Activated T-cell treated with anti-CD3 and anti-CD28 coated beads, Interleukin-2, amount 50 U/mL, for 48 hours (primary cell): ENCODE measurements at regions not wholly inside any gene's neighbourhood (a gene's known extent, or its start where the extent isn't known, plus 50 kb on each side); places are given as distances from the start of the nearest gene placed in this dataset.
"Not testable (repeated sequence)": the region's sequence is repeated elsewhere in the genome, so short reads cannot be mapped to it uniquely, and the experiment has no call there.

Experiments used
- DNase-seq, 2 experiments: peaks; one replicate each; pipeline ENCODE4 v3.0.0-alpha.2; 2020

GRCh38 chr6:63487103-63487813, 85.0 kb upstream of the LOC128125822 start:
- no peak for DNase-seq

GRCh38 chr6:63491119-63491518, 81.2 kb upstream of the LOC128125822 start:
- no peak for DNase-seq

DNA sequence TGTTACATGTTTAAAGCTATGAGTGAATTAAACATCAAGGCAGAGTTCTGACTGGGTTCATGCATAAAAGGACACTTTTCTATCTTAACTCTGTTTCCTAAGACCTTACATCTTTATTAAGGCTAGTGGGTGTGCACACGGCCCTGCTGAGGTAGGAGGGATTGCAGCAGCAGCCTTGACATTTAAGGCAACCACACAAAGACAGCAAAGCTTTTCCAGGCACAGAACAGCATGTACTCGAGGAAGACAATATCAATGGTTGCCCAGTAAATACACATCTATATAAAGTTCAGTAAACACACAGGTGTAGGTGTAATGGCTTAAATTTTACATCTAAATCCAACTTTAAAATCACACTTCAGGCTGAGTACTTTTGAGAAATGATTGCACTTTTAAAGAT, 79.8 kb upstream of the LOC128125822 start:
- no peak for DNase-seq

DNA sequence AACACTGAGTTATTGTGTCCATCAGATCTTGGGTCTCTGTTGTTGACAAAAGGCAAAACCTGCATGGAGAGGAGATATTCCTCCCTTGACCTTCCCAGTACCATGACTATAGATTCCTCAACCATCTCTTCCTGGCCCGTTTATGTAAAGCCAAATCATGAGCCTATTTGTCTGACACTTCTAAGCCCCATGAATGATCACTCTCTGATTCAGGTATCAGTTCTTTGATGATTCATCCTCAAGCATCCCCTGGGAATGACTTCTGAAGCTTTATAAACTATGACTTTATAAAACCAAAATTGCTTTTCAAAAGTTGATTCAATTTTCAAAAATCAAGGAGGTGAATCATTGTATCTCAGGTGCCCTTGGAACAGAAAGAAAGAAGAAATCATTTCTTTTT, 78.7 kb upstream of the LOC128125822 start:
- no peak for DNase-seq

- no peak for DNase-seq
These were observed 75.9 kb upstream of the LOC128125822 start for GRCh38 chr6:63496361-63496804.

GRCh38 chr6:63502156-63502555, 70.1 kb upstream of the LOC128125822 start:
- no peak for DNase-seq

GRCh38 chr6:63503199-63503598, 69.1 kb upstream of the LOC128125822 start:
- no peak for DNase-seq

DNA sequence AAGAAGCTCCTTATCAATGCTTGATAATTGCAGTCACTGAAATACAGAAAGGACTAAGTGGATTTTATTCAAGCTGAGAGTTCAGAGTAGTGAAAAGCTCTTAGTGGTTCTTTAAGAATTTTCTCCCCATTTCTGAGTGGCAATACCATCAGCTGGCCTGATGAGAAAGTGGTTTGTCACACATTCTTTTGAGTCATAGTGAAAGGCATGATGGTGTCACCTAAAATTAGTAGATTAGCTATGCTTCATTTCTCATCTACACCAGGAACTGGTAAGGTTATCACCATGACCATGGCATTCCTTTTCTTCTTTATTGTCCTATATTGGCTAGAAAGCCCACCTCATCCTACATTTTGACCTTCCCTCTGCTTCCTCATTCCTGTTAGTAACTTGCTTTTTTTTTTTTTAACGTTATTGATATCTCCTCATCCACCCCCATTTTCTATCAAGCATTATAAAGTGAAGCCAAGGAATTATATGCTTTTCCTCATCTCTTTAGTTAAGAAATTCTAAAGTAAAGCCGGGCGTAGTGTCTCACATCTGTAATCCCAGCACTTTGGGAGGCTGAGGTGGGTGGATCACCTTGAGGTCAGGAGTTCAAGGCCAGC, 67.4 kb upstream of the LOC128125822 start:
- no peak for DNase-seq

GRCh38 chr6:63507096-63507495, 65.2 kb upstream of the LOC128125822 start:
- no peak for DNase-seq

- no peak for DNase-seq
These were observed 62.5 kb upstream of the LOC128125822 start for GRCh38 chr6:63509652-63510352.

- DNase-seq = no peak
These were observed 62.0 kb upstream of the LOC128125822 start for GRCh38 chr6:63510353-63510686.

DNA sequence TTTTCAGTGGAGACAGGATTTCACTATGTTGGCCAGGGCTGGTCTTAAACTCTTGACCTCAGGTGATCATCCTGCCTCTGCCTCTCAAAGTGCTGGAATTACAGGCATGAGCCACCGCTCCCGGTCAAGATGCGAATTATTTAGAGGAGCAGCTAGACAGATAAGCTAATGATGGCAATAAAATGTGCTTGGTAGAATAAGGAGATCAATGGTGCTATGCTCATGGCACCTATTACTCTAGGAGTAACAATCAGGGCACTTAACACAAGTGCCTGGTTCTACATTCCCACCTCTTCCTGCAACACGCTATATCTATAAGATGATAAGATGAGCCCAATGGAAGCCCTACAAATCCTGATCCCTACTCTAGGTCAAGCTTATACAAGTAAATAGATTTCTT, 61.4 kb upstream of the LOC128125822 start:
- no peak for DNase-seq

GRCh38 chr6:63514488-63515173, 57.6 kb upstream of the LOC128125822 start:
- no peak for DNase-seq

GRCh38 chr6:63515227-63515626, 57.1 kb upstream of the LOC128125822 start:
- not testable (repeated sequence) for DNase-seq

DNA sequence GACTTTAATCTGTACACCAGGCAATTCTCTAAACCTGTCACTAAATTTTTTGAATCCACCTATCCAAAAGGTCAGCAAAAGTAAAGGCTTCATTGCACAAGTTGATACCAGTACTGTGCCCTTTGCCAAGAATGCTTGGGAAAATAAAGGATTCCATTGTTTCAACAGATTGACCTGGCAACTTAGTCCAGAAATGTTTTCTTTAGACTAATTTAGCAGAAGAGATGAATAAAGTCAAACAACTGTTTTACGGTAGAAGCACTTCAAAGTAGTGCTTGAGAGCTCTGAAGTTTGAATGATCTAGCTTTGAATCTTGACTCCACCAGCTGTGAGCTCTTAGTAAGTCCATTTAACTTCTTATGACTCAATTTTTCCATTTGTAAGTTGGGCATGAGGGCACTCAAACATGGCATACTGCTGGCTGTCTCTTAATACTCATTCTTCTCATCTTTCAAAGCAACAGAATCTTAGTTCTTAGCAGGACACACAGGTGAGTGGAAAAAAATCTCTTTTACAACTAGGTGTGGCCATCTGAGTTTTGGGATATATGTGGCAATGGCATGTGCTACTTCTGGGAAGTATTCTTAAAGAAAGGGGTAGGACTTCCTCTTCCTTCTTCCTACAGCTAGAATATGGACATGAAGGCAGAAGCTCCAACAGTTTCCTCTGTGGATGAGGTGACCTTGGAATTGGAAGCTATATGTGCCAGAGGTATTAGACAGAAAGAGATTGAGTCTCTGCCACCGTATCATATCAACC, 55.9 kb upstream of the LOC128125822 start:
- DNase-seq = no peak

DNA sequence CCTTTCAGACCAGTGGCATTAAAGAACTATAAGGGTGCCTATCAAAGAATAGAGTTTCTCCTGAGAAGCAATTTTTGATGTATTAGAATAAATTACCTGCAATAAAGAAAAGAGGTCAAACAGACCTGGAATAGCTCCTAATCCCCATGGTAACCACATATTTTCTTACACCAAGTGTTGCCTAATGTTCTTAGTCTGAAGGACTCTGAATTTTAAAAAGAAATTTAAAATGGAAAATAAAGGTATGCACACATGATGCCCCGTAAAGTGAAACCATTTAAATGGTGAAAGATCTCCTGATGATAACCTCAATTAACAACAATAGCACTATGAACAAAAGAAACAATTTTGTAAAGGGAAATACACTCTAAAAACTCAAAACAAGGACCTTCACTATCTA, 55.1 kb upstream of the LOC128125822 start:
- no peak for DNase-seq

GRCh38 chr6:63521475-63522210, 50.6 kb upstream of the LOC128125822 start:
- no peak for DNase-seq
